ENCODE measurements at regions not wholly inside any gene's neighbourhood (a gene's known extent, or its start where the extent isn't known, plus 50 kb on each side); places are given as distances from the start of the nearest gene placed in this dataset.
"Not testable (repeated sequence)": the region's sequence is repeated elsewhere in the genome, so short reads cannot be mapped to it uniquely, and the experiment has no call there.

GRCh38 chr2:53356291-53356905 lies 411.2 kb upstream of the CHAC2 start:
- no peak for DNase-seq

DNA sequence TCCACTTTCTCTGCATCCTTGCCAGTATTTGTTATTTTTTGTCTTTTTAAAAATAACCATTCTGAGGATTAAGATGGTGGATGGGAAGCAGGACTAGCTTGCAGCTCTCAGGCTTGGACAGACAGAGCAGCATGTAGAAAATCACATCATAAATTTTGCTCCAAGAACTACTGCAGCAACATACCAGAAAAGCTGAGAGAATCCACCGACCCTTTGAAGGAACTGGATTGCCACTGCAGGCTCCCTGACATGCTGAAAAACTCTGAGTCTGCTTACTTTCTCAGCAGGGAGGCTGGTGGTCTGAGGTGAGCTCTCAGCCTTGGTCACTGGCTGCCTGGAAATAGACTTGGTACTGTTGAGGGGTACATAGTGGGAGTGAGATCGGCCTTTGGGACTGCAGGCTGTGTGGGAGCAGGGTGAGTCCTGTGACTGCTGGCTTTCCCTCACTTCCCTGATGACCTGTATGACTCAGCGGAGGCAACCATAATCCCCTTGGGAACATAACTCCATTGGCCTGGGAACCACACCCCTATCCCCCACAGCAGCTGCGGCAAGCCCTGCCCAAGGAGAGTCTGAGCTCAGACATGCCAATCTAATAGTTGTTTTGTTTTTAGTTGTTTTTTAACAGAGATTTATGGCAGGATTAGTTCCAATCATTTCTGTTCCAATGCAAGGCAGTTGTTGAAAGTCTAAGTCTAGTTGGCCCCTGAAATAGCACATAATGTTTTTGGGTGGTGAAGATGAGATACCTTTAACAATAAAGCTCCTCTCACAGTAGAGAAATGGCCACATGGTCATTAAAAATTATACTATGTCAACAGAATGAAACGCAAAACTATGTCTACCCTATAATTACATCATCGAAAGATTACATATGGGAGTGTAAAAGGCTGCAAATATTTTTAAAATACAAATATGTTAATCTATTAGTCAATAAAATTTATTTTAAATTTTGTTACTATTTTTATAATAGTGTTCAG lies 414.2 kb upstream of the CHAC2 start:
- DNase-seq: no peak

- no peak for DNase-seq
Observed at GRCh38 chr2:53347269-53347668, 420.3 kb upstream of the CHAC2 start.

DNA sequence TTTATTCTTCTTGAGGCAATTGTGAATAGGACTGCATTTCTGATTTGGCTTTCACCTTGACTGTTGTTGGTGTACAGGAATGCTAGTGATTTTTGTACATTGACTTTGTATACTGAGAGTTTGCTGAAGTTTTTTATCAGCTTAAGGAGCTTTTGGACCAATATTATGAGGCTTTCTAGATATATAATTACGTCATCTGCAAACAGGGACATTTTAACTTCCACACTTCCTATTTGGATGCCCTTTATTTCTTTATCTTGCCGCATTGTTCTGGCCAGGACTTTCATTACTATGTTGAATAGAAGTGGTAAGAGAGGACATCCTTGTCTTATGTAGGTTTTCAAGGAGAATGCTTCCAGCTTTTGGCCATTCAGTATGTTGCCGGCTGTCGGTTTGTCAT lies 425.4 kb upstream of the CHAC2 start:
- DNase-seq: no peak

GRCh38 chr2:53334610-53335009 lies 433.0 kb upstream of the CHAC2 start:
- no peak for DNase-seq

DNA sequence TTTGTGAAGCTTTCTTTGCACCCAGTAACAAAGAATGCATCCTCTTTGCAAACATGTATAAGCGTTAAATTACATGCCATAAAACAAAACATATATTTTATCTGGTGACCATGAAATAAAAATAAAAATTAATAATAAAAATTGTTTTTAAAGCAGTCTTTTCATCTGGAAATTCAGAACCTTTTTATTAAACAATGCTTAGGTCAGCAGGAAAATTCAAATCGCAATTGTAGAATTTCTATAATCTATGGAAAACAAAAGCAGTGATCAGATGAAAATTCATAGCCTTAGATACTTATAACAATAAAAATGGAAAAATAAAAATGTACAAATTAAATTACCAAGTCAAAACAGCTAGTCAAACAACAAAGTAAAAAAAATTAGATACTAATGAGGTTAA lies 435.9 kb upstream of the CHAC2 start:
- no peak for DNase-seq

GRCh38 chr2:53317861-53318260 lies 449.7 kb upstream of the CHAC2 start:
- no peak for DNase-seq

- DNase-seq: no peak
Observed at GRCh38 chr2:53315149-53315548, 452.5 kb upstream of the CHAC2 start.

GRCh38 chr2:53314718-53315117 lies 452.9 kb upstream of the CHAC2 start:
- no peak for DNase-seq

DNA sequence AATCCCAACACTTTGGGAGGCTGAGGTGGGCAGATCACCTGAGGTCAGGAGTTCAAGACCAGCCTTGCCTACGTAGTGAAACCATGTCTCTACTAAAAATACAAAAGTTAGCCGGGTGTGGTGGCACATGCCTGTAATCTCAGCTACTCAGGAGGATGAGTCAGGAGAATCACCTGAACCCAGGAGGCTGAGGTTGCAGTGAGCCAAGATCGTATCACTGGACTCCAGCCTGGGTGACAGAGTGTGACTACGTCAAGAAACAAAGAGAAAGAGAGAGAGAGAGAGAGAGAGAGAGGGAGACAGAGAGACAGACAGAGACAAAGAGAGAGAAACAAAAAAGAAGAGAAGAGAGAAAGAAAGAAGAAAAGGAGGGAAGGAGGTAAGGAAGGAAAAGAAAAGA lies 454.0 kb upstream of the CHAC2 start:
- not testable (repeated sequence) for DNase-seq

DNA sequence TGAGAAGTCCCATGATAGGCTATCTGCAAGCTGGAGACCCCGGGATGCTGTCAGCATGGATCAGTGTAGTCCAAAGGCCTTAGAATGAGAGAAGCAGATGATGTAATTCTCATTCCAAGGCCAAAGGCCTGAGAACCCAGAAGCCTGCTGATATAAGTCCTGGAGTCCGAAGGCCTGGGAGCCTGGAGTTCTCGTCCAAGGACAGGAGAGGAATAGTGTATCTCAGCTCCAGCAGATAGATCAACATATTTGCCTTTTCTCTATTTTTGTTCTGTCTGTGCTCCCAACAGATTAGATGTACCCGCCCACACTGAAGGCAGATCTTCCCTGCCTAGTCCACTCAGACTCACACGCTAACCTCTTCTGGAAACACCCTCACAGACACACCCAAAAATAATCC lies 454.9 kb upstream of the CHAC2 start:
- DNase-seq: no peak

GRCh38 chr2:53312181-53312580 lies 455.4 kb upstream of the CHAC2 start:
- DNase-seq: no peak

- no peak for DNase-seq
Observed at GRCh38 chr2:53303012-53303578, 464.5 kb upstream of the CHAC2 start.

DNA sequence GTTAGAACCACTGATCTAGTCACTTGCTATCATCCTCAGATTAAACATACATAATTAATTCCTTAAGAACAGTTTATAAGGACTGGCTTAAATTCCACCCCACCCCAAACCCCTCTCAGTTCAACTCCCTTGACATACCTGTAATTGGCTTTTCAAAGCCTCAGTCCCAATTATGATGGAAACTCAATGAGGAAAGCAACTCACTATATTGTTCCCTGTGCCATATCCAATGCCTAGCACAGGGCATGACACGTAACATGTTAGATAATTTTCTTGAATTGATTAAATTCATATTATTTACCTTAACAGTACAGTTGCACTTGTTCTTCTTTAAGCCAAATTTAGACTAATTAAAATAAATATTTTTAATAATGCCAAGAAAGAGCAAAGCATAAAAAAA lies 465.1 kb upstream of the CHAC2 start:
- no peak for DNase-seq

GRCh38 chr2:53289309-53290006 lies 478.1 kb upstream of the CHAC2 start:
- no peak for DNase-seq

DNA sequence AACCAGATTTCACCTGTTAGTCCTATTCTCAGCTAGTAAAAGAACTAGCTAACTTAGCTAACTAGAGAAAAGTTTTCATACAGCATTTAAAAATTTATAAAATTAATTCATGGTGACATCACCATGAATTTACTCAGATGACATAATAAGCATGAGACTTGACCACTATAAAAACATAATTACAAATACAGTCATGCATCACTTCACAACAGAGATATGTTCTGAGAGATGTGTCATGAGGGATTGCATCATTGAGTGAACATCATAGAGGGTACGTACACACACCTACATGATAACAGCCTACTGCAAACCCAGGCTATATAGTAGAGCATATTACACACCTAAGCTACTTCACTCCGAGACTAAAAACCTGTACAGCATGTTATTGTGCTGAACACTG lies 481.3 kb upstream of the CHAC2 start:
- DNase-seq: no peak

DNA sequence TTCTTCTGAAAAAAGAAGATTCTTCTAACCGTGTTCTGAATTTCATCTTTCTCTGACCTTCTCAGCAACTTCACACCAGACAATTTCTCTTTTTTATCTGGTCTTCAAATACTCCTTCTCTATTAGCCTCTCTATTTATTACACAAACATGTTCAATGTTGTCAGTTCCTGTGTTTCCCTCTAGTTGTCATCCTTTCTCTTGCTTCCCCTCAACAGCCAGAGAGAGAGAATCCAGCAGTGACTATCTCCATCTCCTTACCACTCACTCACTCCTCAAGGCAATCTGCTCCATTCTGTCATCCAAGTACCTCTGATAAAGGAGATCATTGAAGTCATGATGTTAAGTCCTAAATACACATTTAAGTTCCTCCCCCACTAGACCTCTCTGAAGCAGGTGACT lies 491.9 kb upstream of the CHAC2 start:
- no peak for DNase-seq

DNA sequence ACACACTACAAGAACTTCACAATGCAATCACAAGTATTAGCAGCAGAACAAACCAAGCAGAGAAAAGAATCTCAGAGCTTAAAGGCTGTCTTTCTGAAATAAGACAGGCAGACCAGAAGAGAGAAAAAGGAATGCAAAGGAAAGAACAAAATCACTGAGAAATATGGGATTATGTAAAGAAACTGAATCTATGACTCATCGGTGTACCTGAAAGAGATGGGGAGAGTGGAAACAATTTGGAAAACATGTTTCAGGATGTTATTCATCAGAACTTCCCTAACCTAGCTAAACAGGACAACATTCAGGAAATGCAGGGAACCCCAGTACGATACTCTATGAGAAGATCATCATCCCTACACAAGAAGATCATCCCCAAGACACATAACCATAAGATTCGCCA lies 499.0 kb upstream of the CHAC2 start:
- no peak for DNase-seq

GRCh38 chr2:53268086-53268485 lies 499.5 kb upstream of the CHAC2 start:
- no peak for DNase-seq

- no peak for DNase-seq
Observed at GRCh38 chr2:53265544-53266299, 501.9 kb upstream of the CHAC2 start.

DNA sequence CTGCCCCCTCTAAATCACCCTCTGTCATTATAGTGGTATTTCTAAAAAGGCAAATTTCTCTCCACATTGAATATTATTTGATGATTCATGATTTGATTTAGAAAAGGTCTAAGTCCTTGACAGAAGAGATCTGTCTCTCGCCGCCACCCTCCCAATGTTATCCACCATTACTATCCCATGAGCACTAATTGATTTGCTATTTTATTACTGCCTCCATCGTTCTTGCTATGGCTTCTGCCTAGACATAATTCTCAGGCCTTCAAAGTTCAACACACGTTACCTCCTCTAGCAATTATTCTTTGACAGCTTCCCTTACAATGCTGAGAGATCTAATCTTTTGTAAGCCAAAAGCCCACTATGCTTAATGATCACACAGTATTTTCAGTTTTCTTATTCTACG lies 507.0 kb upstream of the CHAC2 start:
- DNase-seq: no peak

DNA sequence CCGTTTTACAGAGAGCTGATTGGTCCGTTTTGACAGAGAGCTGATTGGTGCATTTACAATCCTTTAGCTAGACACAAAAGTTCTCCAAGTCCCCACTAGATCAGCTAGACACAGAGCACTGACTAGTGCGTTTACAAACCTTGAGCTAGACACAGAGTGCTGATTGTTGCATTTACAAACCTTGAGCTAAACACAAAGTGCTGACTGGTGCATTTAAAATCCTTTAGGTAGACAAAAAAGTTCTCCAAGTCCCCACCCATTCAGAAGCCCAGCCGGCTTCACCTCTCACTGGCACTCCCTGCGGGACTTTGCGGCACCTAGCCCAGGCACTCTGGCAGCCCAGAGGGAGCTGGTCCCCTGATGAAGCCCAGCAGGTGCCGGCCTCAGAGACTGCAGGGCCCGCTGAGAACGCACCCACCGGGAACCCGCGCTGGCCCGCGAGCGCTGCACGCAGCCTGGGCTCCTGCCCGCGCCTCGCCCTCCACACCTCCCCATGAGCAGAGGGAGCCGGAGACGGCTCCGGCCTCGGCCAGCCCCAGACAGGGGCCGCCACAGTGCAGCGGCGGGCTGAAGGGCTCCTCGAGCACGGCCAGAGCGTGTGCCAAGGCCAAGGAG lies 508.1 kb upstream of the CHAC2 start:
- no peak for DNase-seq
